ENCODE measurements at regions not wholly inside any gene's neighbourhood (a gene's known extent, or its start where the extent isn't known, plus 50 kb on each side); places are given as distances from the start of the nearest gene placed in this dataset.

DNA sequence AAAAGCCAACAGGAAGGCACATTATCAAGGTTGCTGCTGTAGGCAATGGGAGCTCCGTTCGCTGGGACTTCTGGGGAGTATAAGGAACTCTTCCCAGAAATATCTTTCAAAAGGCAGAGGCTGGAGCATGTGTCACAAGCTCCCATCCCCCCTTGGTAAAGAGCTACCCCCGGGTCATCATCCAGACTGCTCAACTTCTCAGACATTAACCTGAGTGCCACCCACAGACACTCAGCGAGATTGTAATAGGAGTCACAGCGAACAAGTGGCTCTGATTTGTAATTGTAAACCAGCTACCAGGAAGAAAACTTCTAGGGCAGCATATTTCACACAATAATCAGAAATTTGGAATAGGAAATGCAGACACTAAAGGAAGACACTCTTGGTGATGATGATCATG lies 290.2 kb upstream of the PARD3B start:
- intact Hi-C loops (cut with DNase I): no loop called here
- DNase-seq (ENCODE audit: low spot score): no peak

GRCh38 chr2:204255526-204255925 lies 289.7 kb upstream of the PARD3B start:
- intact Hi-C loops (cut with DNase I): no loop called here
- no peak for DNase-seq (ENCODE audit: low spot score)

DNA sequence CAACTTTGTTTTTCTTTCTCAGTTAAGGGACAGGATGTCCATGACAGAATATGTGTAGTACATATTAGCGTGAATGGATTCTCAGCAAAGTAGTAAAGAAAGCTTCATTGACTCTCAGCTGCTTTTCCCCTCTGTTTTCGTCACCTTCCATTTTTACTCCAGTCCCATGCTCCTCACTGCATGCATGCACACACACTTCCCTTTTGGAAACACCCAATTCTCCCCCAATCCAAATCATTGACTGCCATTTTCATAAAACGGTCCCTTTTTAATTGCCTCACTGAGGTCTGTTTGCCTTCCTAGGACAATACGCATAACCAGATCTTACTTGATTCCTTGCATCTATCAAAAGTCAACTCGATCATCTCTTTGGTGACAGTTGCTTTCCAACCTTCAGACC lies 287.5 kb upstream of the PARD3B start:
- DNase-seq (ENCODE audit: low spot score): no peak
- intact Hi-C loops (cut with DNase I): no loop called here

DNA sequence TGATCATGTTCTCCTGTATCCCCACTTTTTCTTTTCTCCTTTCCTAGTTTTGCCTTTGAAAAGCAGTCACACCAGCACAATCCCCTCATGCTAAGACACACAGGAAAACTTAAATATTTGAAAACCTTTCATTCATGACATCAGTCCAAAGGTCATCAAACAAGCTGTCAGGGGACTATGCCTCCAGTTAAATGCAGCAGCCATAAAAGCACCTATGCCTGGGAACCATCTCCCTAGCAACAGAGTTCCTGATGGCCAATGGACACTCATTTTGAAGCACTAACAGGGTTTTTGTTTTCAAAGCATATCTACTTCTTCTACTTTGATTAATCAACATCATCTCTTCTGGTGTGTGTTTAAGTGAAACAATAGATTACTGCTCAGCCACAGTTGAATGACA lies 286.4 kb upstream of the PARD3B start:
- DNase-seq (ENCODE audit: low spot score): no peak
- intact Hi-C loops (cut with DNase I): no loop called here

DNA sequence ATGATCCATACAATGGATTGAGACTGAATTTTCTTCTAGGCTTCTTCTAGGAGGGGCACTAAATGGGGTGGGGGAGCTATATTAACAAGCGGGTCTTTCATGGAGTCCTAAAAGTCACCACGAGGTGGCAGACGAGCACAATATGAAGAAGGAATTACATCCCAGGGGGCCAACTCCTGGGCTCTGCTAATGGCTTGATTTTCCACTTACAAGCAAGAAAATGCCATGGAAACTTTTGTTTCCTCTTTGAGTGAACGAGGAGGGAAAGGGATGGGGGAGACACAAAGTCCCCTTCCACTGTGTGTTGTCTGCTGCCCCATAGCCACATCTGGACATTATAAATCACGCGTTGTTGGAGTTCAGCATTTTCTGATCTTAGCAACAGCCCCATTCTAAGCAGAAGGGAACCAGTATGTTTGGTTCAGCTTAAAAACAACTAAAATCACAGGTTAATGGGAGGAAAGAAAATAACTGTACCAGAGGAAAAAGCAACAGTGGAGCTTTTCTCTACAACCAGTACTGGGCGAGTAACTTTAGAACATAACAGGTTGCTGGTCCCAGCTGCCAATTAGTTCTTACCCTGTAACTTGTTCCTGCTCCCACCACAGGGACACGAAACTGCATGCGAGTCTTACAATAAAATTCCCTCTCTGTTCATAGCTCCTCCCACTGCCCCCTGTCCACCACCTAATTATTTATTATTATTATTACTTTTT lies 285.0 kb upstream of the PARD3B start:
- DNase-seq (ENCODE audit: low spot score): no peak
- intact Hi-C loops (cut with DNase I): loop anchor here (2.0 to 10.0 kb wide), 4 partner anchors 62 to 1664 kb away; no protein-coding TSS in a partner anchor

- no peak for DNase-seq (ENCODE audit: low spot score)
- intact Hi-C loops (cut with DNase I): loop anchor here (2.0 to 10.0 kb wide), 4 partner anchors 61 to 1664 kb away; no protein-coding TSS in a partner anchor
These were observed 284.4 kb upstream of the PARD3B start for GRCh38 chr2:204260901-204261300.

GRCh38 chr2:204261846-204262245 lies 283.4 kb upstream of the PARD3B start:
- intact Hi-C loops (cut with DNase I): loop anchor here (2.0 to 10.0 kb wide), 4 partner anchors 60 to 1663 kb away; no protein-coding TSS in a partner anchor
- no peak for DNase-seq (ENCODE audit: low spot score)

- intact Hi-C loops (cut with DNase I): loop anchor here (5.0 to 10.0 kb wide), 3 partner anchors 58 to 1661 kb away; no protein-coding TSS in a partner anchor
- no peak for DNase-seq (ENCODE audit: low spot score)
These were observed 281.2 kb upstream of the PARD3B start for GRCh38 chr2:204264085-204264553.

DNA sequence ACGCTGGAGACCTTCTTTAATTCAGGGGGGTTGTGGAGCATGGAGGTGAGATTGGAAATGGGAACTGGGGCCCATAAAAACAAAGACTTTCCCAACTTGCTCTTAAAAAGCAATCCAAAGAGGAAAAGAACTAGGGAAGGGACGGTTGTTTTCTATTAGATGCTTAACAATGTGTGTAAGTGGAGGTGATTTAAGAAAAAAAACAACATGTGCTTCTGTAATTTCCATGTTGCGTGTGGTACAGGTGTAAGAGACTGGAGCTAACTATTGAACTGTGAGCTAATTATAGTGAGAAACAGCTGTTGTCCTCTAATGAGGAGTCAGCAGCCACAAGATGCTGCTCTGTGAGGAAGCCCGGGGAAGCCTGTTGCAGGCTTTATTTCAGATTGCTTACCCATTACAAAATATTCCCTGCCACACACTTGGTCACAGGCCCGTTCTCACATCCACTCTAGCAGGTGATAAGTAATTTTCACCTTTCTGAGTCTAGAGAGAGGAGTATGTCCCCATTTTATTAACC lies 280.6 kb upstream of the PARD3B start:
- intact Hi-C loops (cut with DNase I): loop anchor here (5.0 to 10.0 kb wide), 3 partner anchors 58 to 1660 kb away; no protein-coding TSS in a partner anchor

DNA sequence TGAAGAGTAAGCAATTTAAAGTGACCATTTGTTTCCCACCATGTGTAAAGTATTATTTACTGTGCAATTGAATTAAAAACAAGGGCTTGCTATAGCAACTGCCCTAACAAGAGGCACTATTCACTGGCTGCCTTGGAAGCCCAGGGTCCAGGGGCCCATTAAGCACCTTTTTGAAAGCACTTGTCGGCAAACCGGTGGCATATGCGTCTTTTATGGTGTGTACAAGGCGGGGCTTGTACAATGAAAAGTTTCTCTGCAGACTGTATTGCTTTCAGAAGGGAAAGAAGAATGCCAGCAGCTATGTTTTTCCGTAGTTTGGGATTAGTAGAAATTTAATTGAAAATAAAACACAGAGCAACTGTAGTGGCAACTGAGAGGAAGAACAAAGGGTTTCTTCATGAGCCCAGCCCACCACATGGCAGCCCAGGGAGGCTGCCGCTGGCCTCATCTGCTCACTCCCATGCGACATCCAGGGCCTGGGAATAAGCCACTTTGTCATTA lies 279.5 kb upstream of the PARD3B start:
- intact Hi-C loops (cut with DNase I): loop anchor here (10.0 kb wide), 1 partner anchor 1659 kb away; no protein-coding TSS in a partner anchor
- no peak for DNase-seq (ENCODE audit: low spot score)

More for the DNA sequence above, 280.6 kb upstream of the PARD3B start:
- DNase-seq (ENCODE audit: low spot score): no peak

GRCh38 chr2:204268458-204268857 lies 276.8 kb upstream of the PARD3B start:
- no peak for DNase-seq (ENCODE audit: low spot score)
- intact Hi-C loops (cut with DNase I): loop anchor here (10.0 kb wide), 1 partner anchor 1656 kb away; no protein-coding TSS in a partner anchor

GRCh38 chr2:204268971-204269370 lies 276.3 kb upstream of the PARD3B start:
- no peak for DNase-seq (ENCODE audit: low spot score)
- intact Hi-C loops (cut with DNase I): loop anchor here (10.0 kb wide), 1 partner anchor 1656 kb away; no protein-coding TSS in a partner anchor

- DNase-seq (ENCODE audit: low spot score): no peak
- intact Hi-C loops (cut with DNase I): no loop called here
These were observed 273.2 kb upstream of the PARD3B start for GRCh38 chr2:204272089-204272488.

- no peak for DNase-seq (ENCODE audit: low spot score)
- intact Hi-C loops (cut with DNase I): no loop called here
These were observed 272.5 kb upstream of the PARD3B start for GRCh38 chr2:204272610-204273287.

DNA sequence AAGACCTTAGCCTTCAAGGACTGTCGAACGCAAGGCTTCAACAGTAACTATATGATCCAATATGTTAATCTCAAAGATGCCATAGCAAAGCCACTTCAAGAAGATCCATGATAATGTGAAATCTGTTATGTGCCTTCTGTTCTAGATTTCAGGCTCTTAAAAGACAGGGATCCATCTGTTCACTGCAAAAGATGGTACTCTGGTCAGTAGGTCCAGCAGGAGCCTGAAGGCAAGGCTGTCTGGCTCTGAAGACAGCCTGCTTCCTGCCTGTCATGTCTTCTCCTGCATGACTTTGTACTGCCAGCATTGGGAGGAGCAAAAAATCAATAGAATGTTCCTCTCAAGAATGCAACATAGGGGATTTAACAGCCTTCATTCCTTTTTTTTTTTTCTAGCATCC lies 270.8 kb upstream of the PARD3B start:
- intact Hi-C loops (cut with DNase I): no loop called here
- no peak for DNase-seq (ENCODE audit: low spot score)

DNA sequence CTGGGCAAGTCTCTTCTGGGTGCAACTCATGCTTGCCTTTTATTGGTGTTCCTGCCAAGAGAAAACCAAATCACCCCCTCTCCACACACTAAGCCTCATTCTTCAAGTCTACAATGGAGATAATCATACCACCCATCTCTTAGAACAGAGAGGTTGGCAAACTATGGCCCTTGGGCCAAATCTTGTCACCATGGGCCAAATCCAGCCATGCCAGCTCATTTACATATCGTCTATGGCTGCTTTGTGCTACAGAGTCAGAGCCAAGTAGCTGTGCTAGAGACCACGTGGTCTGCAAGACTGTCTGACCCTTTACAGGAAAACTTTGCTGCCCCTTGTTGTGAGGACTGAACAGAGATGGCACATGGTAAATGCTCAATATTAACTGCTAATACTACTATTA lies 270.3 kb upstream of the PARD3B start:
- DNase-seq (ENCODE audit: low spot score): no peak
- intact Hi-C loops (cut with DNase I): no loop called here

DNA sequence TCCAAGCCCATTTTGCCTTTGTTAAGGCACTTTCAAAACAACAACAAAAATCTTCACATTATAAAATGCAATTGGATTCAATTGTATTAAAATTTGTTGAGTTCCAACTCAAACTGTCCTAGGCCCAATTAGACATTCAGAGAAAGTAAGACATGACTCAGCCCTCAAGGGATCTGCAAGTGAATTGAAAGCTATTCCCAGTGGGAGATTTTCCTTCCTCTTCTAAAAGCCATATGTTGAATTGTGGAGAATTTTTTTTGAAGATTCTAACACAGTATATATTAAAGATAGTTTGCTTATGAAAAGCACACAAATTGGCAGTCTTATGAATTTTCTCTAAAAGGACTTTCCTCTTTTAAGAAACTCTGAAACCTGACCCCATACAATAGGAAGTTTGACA lies 268.0 kb upstream of the PARD3B start:
- intact Hi-C loops (cut with DNase I): no loop called here
- DNase-seq (ENCODE audit: low spot score): no peak

- DNase-seq (ENCODE audit: low spot score): no peak
- intact Hi-C loops (cut with DNase I): no loop called here
These were observed 266.8 kb upstream of the PARD3B start for GRCh38 chr2:204278454-204278853.

DNA sequence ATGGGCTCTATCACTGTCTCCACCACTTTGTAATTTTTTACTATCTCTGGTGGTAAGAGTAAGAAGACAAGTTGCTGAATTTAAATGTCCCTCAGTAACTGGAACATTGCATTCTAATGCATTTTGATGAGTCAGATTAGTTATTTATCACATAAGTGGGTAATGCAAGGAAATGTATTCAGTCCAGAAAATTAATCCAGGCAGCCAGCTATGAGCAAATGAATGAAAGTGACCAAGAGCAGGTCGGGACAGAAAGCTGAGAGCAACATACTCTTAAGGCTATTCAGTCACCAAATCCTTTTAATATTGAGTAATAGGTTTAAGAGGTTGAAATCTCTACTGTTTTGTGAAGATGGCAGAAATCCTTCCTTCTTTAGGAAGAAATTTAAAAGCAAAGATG lies 265.5 kb upstream of the PARD3B start:
- intact Hi-C loops (cut with DNase I): no loop called here
- DNase-seq (ENCODE audit: low spot score): no peak

DNA sequence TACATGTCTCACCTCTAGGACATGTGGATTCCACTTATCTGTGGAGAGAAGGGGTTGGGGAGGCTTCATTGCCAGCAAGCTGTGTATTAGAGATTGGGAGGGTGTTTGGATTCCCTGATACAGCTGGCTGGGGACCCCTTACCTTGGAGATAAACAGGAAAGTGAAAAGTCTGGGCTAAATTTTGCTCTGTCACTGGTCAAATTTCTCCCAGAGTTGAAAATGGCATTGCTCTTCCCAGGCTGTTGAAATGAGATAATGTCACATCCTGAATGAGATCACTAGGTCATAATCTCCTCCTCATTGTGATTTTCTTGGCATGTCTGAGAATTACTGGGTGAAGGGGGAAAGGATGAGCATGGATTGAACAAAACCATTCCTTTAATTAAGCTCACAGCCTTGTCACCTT lies 265.0 kb upstream of the PARD3B start:
- DNase-seq (ENCODE audit: low spot score): no peak
- intact Hi-C loops (cut with DNase I): no loop called here
